ENCODE measurements at regions not wholly inside any gene's neighbourhood (a gene's known extent, or its start where the extent isn't known, plus 50 kb on each side); places are given as distances from the start of the nearest gene placed in this dataset.
A peak's percentile ranks its signal among the peaks of the same experiment; 100 is the strongest.
"Not testable (repeated sequence)": the region's sequence is repeated elsewhere in the genome, so short reads cannot be mapped to it uniquely, and the experiment has no call there.

GRCh38 chr18:11387880-11388279 is 221.5 kb upstream of the SLC35G4 start:
- no peak overlapping the region for H3K4me3 Mint-ChIP-seq
- H3K36me3 Mint-ChIP-seq (ENCODE audit: low read depth): no peaks in the 10 kb centered on the region
- no peaks in the 10 kb centered on the region for H3K4me1 Mint-ChIP-seq (ENCODE audit: low read depth)
- intact Hi-C loops (cut with micrococcal nuclease): no loop called here
- peak; percentile 9 for DNase-seq
- no peaks in the 10 kb centered on the region for H3K9me3 Mint-ChIP-seq
- H3K27me3 Mint-ChIP-seq (ENCODE audit: low read depth): peaks cover 2% of the 10 kb centered on the region
- CTCF ChIA-PET: no interaction called here
- no peak overlapping the region for H3K27ac Mint-ChIP-seq

- no peaks in the 10 kb centered on the region for H3K36me3 Mint-ChIP-seq (ENCODE audit: low read depth)
- CTCF ChIA-PET: no interaction called here
- no peaks in the 10 kb centered on the region for H3K9me3 Mint-ChIP-seq
- no peak for DNase-seq
- no peaks in the 10 kb centered on the region for H3K4me1 Mint-ChIP-seq (ENCODE audit: low read depth)
- intact Hi-C loops (cut with micrococcal nuclease): no loop called here
- no peak overlapping the region for H3K4me3 Mint-ChIP-seq
- no peak overlapping the region for H3K27ac Mint-ChIP-seq
- peaks cover 2% of the 10 kb centered on the region for H3K27me3 Mint-ChIP-seq (ENCODE audit: low read depth)
These were observed 226.0 kb upstream of the SLC35G4 start for GRCh38 chr18:11383381-11383780.

GRCh38 chr18:11380968-11381367 is 228.4 kb upstream of the SLC35G4 start:
- H3K4me1 Mint-ChIP-seq (ENCODE audit: low read depth): no peaks in the 10 kb centered on the region
- no peak for DNase-seq
- no peaks in the 10 kb centered on the region for H3K9me3 Mint-ChIP-seq
- no peaks in the 10 kb centered on the region for H3K36me3 Mint-ChIP-seq (ENCODE audit: low read depth)
- H3K27ac Mint-ChIP-seq: no peak overlapping the region
- CTCF ChIA-PET: no interaction called here
- intact Hi-C loops (cut with micrococcal nuclease): no loop called here
- H3K4me3 Mint-ChIP-seq: no peak overlapping the region
- H3K27me3 Mint-ChIP-seq (ENCODE audit: low read depth): peaks cover 2% of the 10 kb centered on the region

- no peak for DNase-seq
- H3K4me1 Mint-ChIP-seq (ENCODE audit: low read depth): no peaks in the 10 kb centered on the region
- H3K27me3 Mint-ChIP-seq (ENCODE audit: low read depth): peaks cover 2% of the 10 kb centered on the region
- intact Hi-C loops (cut with micrococcal nuclease): no loop called here
- no peaks in the 10 kb centered on the region for H3K9me3 Mint-ChIP-seq
- CTCF ChIA-PET: interaction anchor here (1.1 kb wide), 1 partner anchor 11 kb away, joined by 3 read pairs; no protein-coding TSS in a partner anchor
- no peak overlapping the region for H3K27ac Mint-ChIP-seq
- H3K4me3 Mint-ChIP-seq: no peak overlapping the region
- no peaks in the 10 kb centered on the region for H3K36me3 Mint-ChIP-seq (ENCODE audit: low read depth)
These were observed 229.7 kb upstream of the SLC35G4 start for GRCh38 chr18:11379660-11380059.

GRCh38 chr18:11377766-11378540 is 228.6 kb upstream of the PIEZO2 start:
- CTCF ChIA-PET: interaction anchor here (0.6 kb wide), 2 partner anchors 62 to 1621 kb away, joined by 3 to 4 read pairs; no protein-coding TSS in a partner anchor
- no peaks in the 10 kb centered on the region for H3K4me1 Mint-ChIP-seq (ENCODE audit: low read depth)
- H3K27ac Mint-ChIP-seq: no peak overlapping the region
- H3K27me3 Mint-ChIP-seq (ENCODE audit: low read depth): no peaks in the 10 kb centered on the region
- no peaks in the 10 kb centered on the region for H3K36me3 Mint-ChIP-seq (ENCODE audit: low read depth)
- DNase-seq: no peak
- intact Hi-C loops (cut with micrococcal nuclease): no loop called here
- no peaks in the 10 kb centered on the region for H3K9me3 Mint-ChIP-seq
- H3K4me3 Mint-ChIP-seq: no peak overlapping the region

DNA sequence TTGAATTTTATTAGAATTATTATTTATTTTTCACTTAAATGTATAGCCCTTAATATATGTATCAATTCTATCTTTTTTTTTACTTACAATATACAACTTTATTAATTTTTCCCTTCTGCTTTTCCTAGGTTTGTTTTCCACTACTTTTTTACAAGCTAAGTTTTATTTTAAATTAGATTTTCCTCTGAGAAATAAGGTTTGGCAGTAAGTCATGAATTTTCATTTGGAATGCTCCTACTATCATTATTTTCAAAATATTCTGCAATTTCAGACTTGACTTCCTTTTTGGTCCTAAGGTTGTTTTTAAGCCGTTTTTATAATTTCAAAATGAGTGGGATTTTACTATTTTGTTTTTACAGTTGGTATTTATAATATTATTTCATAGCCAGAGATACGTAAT is 222.8 kb upstream of the PIEZO2 start:
- Mint-ChIP-seq H3K4me3 (no peak overlapping the region), H3K9me3 (no peaks in the 10 kb centered on the region), H3K27me3 (ENCODE audit: low read depth) (no peaks in the 10 kb centered on the region), H3K27ac (no peak overlapping the region), H3K4me1 (ENCODE audit: low read depth) (no peaks in the 10 kb centered on the region), H3K36me3 (ENCODE audit: low read depth) (no peaks in the 10 kb centered on the region)
- DNase-seq: no peak
- intact Hi-C loops (cut with micrococcal nuclease): no loop called here
- CTCF ChIA-PET: no interaction called here

DNA sequence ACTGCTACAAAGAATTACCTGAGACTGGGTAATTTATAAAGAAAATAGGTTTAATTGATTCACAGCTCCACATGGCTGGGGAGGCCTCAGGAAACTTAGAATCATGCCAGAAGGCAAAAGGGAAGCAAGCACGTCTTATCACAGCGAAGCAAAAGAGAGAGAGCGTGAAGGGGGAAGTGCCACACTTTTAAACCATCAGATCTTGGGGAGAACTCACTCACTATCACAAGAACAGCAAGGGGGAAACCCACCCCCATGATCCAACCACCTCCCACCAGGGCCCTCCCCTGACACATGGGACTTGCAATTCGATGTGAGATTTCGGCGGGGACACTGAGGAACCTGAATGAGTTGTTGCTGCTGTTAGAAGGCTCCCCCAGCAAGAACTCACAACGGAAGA is 220.2 kb upstream of the PIEZO2 start:
- no peaks in the 10 kb centered on the region for H3K4me1 Mint-ChIP-seq (ENCODE audit: low read depth)
- H3K27me3 Mint-ChIP-seq (ENCODE audit: low read depth): no peaks in the 10 kb centered on the region
- CTCF ChIA-PET: interaction anchor here (1.1 kb wide), 1 partner anchor 10 kb away, joined by 3 read pairs; no protein-coding TSS in a partner anchor
- intact Hi-C loops (cut with micrococcal nuclease): no loop called here
- H3K27ac Mint-ChIP-seq: no peak overlapping the region
- DNase-seq: no peak
- no peaks in the 10 kb centered on the region for H3K36me3 Mint-ChIP-seq (ENCODE audit: low read depth)
- H3K4me3 Mint-ChIP-seq: no peak overlapping the region
- no peaks in the 10 kb centered on the region for H3K9me3 Mint-ChIP-seq

DNA sequence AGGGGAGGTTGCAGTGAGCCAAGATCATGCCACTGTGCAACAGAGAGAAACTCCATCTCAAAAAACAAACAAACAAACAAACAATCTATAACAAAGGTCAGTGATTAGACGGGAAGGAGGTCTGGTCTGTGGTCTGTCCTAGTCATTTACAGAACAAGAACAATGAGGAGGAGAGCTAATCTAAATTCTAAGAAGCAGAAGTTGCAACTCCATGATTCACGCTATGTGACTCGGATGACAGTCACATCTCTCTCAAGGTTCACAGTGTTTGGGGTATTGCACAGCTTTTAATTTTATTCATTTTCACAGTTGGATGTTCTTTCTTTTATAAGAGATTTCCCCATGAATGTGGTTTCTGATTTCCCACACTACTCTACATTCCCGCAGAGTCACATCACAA is 218.7 kb upstream of the PIEZO2 start:
- H3K36me3 Mint-ChIP-seq (ENCODE audit: low read depth): no peaks in the 10 kb centered on the region
- no peak overlapping the region for H3K4me3 Mint-ChIP-seq
- H3K27ac Mint-ChIP-seq: no peak overlapping the region
- no peaks in the 10 kb centered on the region for H3K9me3 Mint-ChIP-seq
- no peak for DNase-seq
- CTCF ChIA-PET: no interaction called here
- H3K4me1 Mint-ChIP-seq (ENCODE audit: low read depth): no peaks in the 10 kb centered on the region
- intact Hi-C loops (cut with micrococcal nuclease): no loop called here
- no peaks in the 10 kb centered on the region for H3K27me3 Mint-ChIP-seq (ENCODE audit: low read depth)

DNA sequence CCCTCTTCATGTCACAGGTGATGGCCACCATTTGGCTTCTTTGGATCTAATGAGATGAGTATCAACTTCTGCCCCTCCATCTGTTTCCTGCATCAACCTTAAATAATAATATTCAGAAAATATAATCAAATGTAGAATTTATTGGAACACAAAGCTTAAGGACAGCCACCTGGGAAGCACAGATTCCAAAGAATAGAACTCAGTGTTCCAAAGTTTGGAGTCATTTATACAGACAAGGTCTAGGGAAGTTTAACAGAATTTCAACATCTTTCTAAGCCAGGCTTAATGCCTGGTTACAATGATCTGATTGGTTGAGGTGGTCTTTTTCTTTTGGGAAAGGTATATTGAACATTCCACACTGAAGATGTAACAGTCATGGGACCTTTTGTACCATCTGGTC is 218.0 kb upstream of the PIEZO2 start:
- Mint-ChIP-seq H3K9me3 (no peaks in the 10 kb centered on the region), H3K27me3 (ENCODE audit: low read depth) (no peaks in the 10 kb centered on the region), H3K4me3 (no peak overlapping the region), H3K4me1 (ENCODE audit: low read depth) (no peaks in the 10 kb centered on the region), H3K27ac (no peak overlapping the region), H3K36me3 (ENCODE audit: low read depth) (no peaks in the 10 kb centered on the region)
- CTCF ChIA-PET: interaction anchor here (0.7 kb wide), 1 partner anchor 122 kb away, joined by 4 read pairs; no protein-coding TSS in a partner anchor
- intact Hi-C loops (cut with micrococcal nuclease): no loop called here
- DNase-seq: no peak

DNA sequence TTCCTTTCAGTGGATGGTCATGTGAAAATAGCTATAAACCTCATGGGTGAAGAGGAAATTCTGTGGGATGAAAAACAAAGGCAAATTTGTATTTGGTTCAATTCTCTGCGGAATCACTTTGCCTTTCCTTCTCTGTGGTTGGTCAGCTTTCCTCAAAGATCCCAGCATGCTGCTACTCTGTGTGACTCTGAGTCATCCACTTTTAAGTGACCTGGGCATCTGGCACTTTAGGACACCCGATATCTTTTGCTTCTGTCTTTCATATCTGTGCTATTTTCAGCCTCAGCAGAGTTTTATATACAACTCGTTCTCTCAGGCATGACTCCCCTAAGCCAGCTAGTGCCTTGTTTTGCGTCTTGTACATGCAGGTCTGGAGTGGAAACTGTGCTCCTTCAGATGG is 217.0 kb upstream of the PIEZO2 start:
- intact Hi-C loops (cut with micrococcal nuclease): no loop called here
- DNase-seq: no peak
- H3K36me3 Mint-ChIP-seq (ENCODE audit: low read depth): no peaks in the 10 kb centered on the region
- no peak overlapping the region for H3K27ac Mint-ChIP-seq
- no peak overlapping the region for H3K4me3 Mint-ChIP-seq
- H3K9me3 Mint-ChIP-seq: no peaks in the 10 kb centered on the region
- H3K4me1 Mint-ChIP-seq (ENCODE audit: low read depth): no peaks in the 10 kb centered on the region
- CTCF ChIA-PET: interaction anchor here (0.7 kb wide), 1 partner anchor 121 kb away, joined by 4 read pairs; no protein-coding TSS in a partner anchor
- no peaks in the 10 kb centered on the region for H3K27me3 Mint-ChIP-seq (ENCODE audit: low read depth)

DNA sequence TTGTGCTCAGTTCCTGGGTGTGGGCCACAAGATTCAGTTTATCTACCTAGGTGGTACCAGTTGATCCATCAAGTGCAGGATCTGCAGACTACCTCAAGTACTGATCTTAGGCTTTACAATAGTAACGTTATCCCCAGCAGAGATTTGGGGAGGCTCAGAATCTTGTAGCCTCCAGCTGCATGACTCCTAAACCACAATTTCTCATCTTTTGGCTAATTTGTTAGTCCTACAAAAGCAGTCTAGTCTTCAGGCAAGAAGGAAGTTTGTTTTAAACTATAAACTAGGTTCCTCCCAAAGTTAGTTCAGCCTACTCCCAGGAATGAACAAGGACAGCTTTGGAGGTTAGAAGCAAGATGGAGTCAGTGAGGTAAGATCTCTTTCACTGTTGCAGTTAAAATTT is 213.5 kb upstream of the PIEZO2 start:
- no peaks in the 10 kb centered on the region for H3K9me3 Mint-ChIP-seq
- CTCF ChIA-PET: no interaction called here
- H3K4me1 Mint-ChIP-seq (ENCODE audit: low read depth): no peaks in the 10 kb centered on the region
- H3K36me3 Mint-ChIP-seq (ENCODE audit: low read depth): no peaks in the 10 kb centered on the region
- intact Hi-C loops (cut with micrococcal nuclease): no loop called here
- no peak overlapping the region for H3K27ac Mint-ChIP-seq
- no peak for DNase-seq
- H3K4me3 Mint-ChIP-seq: no peak overlapping the region
- no peaks in the 10 kb centered on the region for H3K27me3 Mint-ChIP-seq (ENCODE audit: low read depth)

DNA sequence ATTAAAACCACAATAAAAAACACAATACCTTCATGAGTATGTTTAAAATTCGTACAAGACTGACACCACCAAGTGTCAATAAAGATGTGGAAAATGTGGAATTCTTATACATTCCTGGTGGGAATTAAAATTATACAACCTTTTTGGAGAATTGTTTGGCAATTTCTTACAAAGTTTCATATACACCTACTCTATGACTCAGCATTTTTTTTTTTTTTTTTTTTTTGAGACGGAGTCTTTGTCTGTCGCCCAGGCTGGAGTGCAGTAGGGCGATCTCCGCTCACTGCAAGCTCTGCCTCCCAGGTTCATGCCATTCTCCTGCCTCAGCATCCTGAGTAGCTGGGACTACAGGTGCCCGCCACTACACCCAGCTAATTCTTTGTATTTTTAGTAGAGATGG is 212.5 kb upstream of the PIEZO2 start:
- CTCF ChIA-PET; intact Hi-C loops (cut with micrococcal nuclease): not testable (repeated sequence)

DNA sequence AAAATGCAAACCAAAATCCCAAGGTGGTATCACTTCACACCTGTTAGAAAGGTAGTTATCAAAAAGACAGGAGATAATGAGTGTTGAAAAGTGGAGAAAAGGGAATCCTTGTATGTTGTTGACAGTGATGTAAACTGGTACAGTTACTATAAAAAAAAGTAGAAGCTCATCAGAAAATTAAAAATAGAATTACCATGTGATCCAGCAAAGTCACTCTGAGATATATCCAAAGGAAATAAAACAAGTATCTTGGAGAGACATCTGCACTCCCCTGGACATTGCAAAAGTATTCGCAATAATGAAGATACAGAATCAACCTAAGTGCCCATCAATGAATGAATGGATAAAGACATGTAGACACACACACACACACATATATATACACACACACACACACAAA is 208.3 kb upstream of the PIEZO2 start:
- H3K27ac Mint-ChIP-seq: no peak overlapping the region
- H3K36me3 Mint-ChIP-seq (ENCODE audit: low read depth): no peaks in the 10 kb centered on the region
- H3K9me3 Mint-ChIP-seq: no peaks in the 10 kb centered on the region
- DNase-seq: no peak
- no peak overlapping the region for H3K4me3 Mint-ChIP-seq
- no peaks in the 10 kb centered on the region for H3K27me3 Mint-ChIP-seq (ENCODE audit: low read depth)
- CTCF ChIA-PET: no interaction called here
- H3K4me1 Mint-ChIP-seq (ENCODE audit: low read depth): no peaks in the 10 kb centered on the region
- intact Hi-C loops (cut with micrococcal nuclease): no loop called here

More for the DNA sequence above, 212.5 kb upstream of the PIEZO2 start:
- H3K4me1 Mint-ChIP-seq (ENCODE audit: low read depth); H3K27ac Mint-ChIP-seq; H3K4me3 Mint-ChIP-seq; H3K36me3 Mint-ChIP-seq (ENCODE audit: low read depth); H3K27me3 Mint-ChIP-seq (ENCODE audit: low read depth); H3K9me3 Mint-ChIP-seq; DNase-seq: not testable (repeated sequence)
